ENCODE measurements at regions not wholly inside any gene's neighbourhood (a gene's known extent, or its start where the extent isn't known, plus 50 kb on each side); places are given as distances from the start of the nearest gene placed in this dataset.

- no peak for DNase-seq
These were observed 163.4 kb upstream of the ERCC4 start for GRCh38 chr16:13756411-13757140.

GRCh38 chr16:13766334-13766733, 153.6 kb upstream of the ERCC4 start:
- no peak for DNase-seq

- DNase-seq: no peak
These were observed 152.7 kb upstream of the ERCC4 start for GRCh38 chr16:13767215-13767614.

GRCh38 chr16:13768471-13768870, 151.5 kb upstream of the ERCC4 start:
- no peak for DNase-seq

GRCh38 chr16:13770436-13770835, 149.5 kb upstream of the ERCC4 start:
- DNase-seq: no peak

- no peak for DNase-seq
These were observed 147.2 kb upstream of the ERCC4 start for GRCh38 chr16:13772782-13773181.

GRCh38 chr16:13779676-13780075, 140.3 kb upstream of the ERCC4 start:
- no peak for DNase-seq

GRCh38 chr16:13780406-13781168, 139.4 kb upstream of the ERCC4 start:
- DNase-seq: no peak

GRCh38 chr16:13781169-13781564, 138.8 kb upstream of the ERCC4 start:
- DNase-seq: no peak

GRCh38 chr16:13781575-13782338, 138.2 kb upstream of the ERCC4 start:
- no peak for DNase-seq

GRCh38 chr16:13791095-13791494, 128.9 kb upstream of the ERCC4 start:
- DNase-seq: no peak

GRCh38 chr16:13793841-13794409, 126.0 kb upstream of the ERCC4 start:
- no peak for DNase-seq

- DNase-seq: no peak
These were observed 124.8 kb upstream of the ERCC4 start for GRCh38 chr16:13795131-13795530.

- DNase-seq: no peak
These were observed 122.2 kb upstream of the ERCC4 start for GRCh38 chr16:13797718-13798117.

GRCh38 chr16:13798211-13798610, 121.7 kb upstream of the ERCC4 start:
- DNase-seq: no peak

- DNase-seq: no peak
These were observed 116.0 kb upstream of the ERCC4 start for GRCh38 chr16:13803974-13804373.

- DNase-seq: no peak
These were observed 114.0 kb upstream of the ERCC4 start for GRCh38 chr16:13805951-13806350.

GRCh38 chr16:13806671-13807070, 113.3 kb upstream of the ERCC4 start:
- no peak for DNase-seq

GRCh38 chr16:13808102-13808501, 111.9 kb upstream of the ERCC4 start:
- DNase-seq: no peak

GRCh38 chr16:13809765-13810164, 110.2 kb upstream of the ERCC4 start:
- DNase-seq: no peak

GRCh38 chr16:13811834-13812233, 108.1 kb upstream of the ERCC4 start:
- no peak for DNase-seq

GRCh38 chr16:13816701-13817100, 103.3 kb upstream of the ERCC4 start:
- DNase-seq: no peak

GRCh38 chr16:13823501-13823900, 96.5 kb upstream of the ERCC4 start:
- no peak for DNase-seq
